ENCODE measurements at regions not wholly inside any gene's neighbourhood (a gene's known extent, or its start where the extent isn't known, plus 50 kb on each side); places are given as distances from the start of the nearest gene placed in this dataset.

DNA sequence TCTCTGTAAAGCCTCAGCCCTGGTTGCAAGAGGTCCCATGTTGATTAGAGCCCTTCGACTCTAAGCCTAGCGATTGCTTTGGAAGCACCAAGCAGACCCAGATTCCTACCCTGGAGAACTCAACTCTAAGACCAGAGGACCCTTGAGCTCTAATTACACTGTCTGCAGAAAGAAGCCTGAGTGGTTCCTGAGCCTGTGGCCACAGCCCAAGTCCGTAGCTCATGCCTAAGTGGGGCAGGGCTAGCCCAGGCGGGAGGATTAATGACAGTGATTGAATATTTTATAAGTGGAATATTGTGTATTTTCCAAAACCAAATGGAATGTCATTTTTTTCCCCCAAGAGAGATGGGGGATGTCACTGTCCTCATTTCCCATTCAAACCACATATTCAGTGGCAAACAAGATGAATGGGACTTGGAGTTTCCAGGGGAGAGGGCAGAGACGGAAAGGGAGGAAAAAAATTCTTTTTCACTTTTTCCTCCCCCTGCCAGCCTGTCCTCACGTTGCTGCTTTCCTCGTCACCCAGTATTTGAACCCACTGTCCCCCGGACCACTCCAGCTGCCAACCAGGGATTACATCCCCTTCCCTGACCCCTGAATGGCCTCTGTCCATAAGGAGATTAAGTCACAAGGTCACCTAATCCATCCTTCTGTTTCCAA, 79.6 kb upstream of the CTTNBP2NL start:
- TF ChIP-seq, protein P1, sequence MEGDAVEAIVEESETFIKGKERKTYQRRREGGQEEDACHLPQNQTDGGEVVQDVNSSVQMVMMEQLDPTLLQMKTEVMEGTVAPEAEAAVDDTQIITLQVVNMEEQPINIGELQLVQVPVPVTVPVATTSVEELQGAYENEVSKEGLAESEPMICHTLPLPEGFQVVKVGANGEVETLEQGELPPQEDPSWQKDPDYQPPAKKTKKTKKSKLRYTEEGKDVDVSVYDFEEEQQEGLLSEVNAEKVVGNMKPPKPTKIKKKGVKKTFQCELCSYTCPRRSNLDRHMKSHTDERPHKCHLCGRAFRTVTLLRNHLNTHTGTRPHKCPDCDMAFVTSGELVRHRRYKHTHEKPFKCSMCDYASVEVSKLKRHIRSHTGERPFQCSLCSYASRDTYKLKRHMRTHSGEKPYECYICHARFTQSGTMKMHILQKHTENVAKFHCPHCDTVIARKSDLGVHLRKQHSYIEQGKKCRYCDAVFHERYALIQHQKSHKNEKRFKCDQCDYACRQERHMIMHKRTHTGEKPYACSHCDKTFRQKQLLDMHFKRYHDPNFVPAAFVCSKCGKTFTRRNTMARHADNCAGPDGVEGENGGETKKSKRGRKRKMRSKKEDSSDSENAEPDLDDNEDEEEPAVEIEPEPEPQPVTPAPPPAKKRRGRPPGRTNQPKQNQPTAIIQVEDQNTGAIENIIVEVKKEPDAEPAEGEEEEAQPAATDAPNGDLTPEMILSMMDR (IDR thresholded peaks at IDR 0.05): no peak
- TF ChIP-seq EZH2 (IDR thresholded peaks at IDR 0.05; ENCODE audit: borderline replicate concordance, insufficient read depth, low read depth, low read length, poor library complexity, severe bottlenecking): no peak
